Fibroblast of mammary gland (primary cell): ENCODE measurements at regions not wholly inside any gene's neighbourhood (a gene's known extent, or its start where the extent isn't known, plus 50 kb on each side); places are given as distances from the start of the nearest gene placed in this dataset.

Experiments
- DNase-seq: peaks from one replicate; pipeline ENCODE4 v3.0.0-alpha.2; 2010; ENCODE audit warnings: low read depth
- H3K4me3 ChIP-seq: 2 replicates; pipeline ENCODE4 v1.5.1; 2011; ENCODE audit warnings: low read depth, mild to moderate bottlenecking, low read length, moderate library complexity; ENCODE audit not compliant: control insufficient read depth
- TF ChIP-seq, protein P1 (sequence below): conservative IDR thresholded peaks from 2 replicates; pipeline ENCODE4 v1.5.1; 2011; ENCODE audit warnings: low read depth, low read length, inconsistent platforms; ENCODE audit not compliant: control insufficient read depth, insufficient read depth

DNA sequence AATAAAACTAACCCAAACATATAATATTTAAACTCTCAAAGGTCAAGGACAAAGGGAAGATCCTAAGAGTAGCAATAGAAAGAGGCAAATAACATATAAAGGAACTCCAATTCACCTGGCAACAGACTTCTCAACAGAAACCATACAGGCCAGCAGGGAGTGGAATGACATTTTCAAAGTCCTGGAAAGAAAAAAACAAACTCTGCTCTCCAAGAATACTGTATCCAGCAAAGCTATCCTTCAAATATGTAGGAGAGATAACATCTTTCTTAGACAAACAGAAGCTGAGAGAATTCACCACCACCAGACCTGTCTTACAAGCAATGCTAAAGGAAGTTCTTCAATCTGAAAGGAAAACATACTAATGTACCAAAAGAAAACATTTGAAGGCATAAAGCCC is 51.5 kb upstream of the TMEM158 start:
- DNase-seq, result no peak
- TF ChIP-seq, protein P1, sequence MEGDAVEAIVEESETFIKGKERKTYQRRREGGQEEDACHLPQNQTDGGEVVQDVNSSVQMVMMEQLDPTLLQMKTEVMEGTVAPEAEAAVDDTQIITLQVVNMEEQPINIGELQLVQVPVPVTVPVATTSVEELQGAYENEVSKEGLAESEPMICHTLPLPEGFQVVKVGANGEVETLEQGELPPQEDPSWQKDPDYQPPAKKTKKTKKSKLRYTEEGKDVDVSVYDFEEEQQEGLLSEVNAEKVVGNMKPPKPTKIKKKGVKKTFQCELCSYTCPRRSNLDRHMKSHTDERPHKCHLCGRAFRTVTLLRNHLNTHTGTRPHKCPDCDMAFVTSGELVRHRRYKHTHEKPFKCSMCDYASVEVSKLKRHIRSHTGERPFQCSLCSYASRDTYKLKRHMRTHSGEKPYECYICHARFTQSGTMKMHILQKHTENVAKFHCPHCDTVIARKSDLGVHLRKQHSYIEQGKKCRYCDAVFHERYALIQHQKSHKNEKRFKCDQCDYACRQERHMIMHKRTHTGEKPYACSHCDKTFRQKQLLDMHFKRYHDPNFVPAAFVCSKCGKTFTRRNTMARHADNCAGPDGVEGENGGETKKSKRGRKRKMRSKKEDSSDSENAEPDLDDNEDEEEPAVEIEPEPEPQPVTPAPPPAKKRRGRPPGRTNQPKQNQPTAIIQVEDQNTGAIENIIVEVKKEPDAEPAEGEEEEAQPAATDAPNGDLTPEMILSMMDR, result no peak
- H3K4me3 ChIP-seq, result no peak overlapping the region

DNA sequence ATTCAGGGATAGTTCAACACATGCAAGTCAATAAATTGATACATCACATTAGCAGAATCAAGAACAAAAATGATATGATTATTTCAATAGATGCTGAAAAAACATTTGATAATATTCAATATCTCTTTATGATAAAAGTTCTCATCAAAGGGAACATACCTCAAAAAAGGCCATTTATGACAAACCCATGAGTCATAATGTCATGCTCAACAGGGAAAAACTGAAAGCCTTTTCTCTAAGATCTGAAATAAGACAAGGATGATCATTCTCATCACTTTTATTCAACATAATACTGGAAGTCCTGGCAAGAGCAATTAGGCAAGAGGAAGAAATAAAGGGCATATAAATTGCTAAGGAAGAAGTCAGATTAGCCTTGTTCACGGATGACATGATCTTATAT is 54.1 kb upstream of the TMEM158 start:
- H3K4me3 ChIP-seq, result no peak overlapping the region
- TF ChIP-seq, protein P1, result no peak
- DNase-seq, result no peak

DNA sequence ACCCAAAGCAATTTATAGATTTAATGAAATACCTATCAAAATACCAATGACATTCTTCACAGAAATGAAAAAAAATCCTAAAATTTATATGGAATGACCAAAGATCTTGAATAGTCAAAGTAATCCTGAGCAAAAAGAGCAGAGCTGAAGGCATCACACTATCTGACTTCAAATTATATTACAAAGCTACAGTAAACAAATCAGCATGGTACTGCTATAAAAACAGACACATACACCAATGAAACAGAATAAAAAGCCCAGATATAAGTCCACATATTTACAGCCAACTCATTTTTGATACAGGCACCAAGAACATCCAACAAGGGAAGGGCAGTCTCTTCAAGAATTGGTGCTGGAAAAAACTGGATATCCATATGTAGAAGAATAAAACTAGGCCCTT is 54.9 kb upstream of the TMEM158 start:
- DNase-seq, result no peak
- TF ChIP-seq, protein P1, result no peak
- no peak overlapping the region for H3K4me3 ChIP-seq

DNA sequence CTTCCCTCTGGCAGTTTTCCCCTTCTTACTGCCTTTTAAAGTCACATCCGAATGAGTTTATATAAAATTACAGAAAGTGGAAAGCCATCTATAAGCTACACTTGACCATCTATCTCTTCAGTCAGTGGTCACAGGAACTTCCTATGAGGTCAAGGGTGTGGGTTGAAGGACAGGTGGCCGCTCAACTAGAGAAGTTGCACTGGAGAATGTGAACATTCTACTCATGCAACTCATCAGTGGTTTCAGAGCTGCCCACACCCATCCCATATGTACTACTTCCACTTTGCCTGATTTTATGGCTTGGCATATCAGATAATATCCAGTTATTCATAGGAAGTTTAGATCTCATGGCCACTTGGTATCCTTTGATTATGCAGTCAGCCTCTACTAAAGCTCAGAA is 57.4 kb upstream of the TMEM158 start:
- H3K4me3 ChIP-seq, result no peak overlapping the region
- no peak for DNase-seq
- TF ChIP-seq, protein P1, result no peak

DNA sequence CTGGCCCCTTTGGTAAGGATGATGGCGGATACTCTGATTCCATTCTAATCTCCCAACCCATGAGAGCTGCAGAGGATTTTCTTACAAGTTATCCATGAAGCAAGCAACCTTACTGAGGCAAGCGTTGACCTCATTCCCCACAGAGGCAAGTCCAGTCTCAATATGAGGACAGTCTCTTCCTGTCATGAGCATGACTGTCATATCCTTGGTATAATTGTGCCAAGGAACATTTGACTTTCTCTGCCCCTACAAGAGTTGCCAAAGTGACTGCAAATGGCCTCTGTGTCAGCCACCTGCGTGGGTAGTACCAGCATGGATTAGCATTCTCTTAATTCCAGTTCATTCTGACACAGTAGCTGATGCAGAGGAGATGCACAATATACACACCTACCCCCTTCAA is 71.2 kb upstream of the TMEM158 start:
- TF ChIP-seq, protein P1, result no peak
- no peak overlapping the region for H3K4me3 ChIP-seq
- DNase-seq, result no peak

DNA sequence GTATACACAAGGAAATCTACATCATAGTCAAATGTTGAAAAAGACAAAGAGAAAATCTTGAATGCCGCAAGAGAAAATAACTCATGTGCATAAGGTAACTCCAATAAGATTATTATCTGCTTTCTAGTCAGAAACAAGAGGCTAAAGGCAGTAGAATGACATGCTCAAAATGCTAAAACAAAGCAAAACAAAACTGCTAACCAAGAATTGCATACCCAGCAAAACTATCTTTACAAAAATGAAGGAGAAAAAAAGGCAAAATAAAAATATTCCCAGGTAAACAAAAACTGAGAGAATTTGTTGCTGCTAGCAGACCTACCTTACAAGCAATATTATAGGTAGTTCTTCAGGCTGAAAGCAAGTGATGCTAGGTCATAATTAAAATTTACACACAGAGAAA is 76.4 kb upstream of the TMEM158 start:
- no peak overlapping the region for H3K4me3 ChIP-seq
- TF ChIP-seq, protein P1, result no peak
- no peak for DNase-seq

DNA sequence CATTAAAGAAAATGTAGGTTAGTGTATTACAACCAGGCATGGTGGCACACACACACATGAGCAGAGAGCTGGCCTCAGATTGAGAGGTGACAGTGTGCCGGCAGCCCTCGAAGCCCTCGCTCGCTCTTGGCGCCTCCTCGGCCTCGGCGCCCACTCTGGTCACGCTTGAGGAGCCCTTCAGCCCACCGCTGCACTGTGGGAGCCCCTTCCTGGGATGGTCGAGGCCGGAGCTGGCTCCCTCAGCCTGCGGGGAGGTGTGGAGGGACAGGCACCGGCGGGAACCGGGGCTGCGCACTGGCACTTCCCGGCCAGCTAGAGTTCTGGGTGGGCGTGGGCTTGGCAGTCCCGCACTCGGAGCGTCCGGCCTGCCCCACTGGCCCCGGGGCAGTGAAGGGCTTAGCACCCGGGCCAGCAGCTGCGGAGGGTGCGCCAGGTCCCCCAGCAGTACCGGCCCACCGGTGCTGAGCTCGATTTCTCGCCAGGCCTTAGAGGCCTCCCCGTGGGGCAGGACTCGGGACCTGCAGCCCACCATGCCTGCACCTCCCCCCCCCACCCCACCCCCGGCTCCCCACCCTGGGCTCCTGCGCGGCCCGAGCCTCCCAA is 80.4 kb upstream of the TMEM158 start:
- TF ChIP-seq, protein P1, result no peak
- DNase-seq, result no peak
- H3K4me3 ChIP-seq, result no peak overlapping the region
